NT2/D1 (cell line): ENCODE measurements at regions not wholly inside any gene's neighbourhood (a gene's known extent, or its start where the extent isn't known, plus 50 kb on each side); places are given as distances from the start of the nearest gene placed in this dataset.

Experiments
- SUZ12 ChIP-seq: IDR thresholded peaks from 2 replicates; pipeline ENCODE4 v1.6.1; 2011; ENCODE audit not compliant: insufficient read length, insufficient read depth; ENCODE audit errors: extremely low read depth
- YY1 ChIP-seq: IDR thresholded peaks from 2 replicates; pipeline ENCODE4 v1.6.1; 2011; ENCODE audit not compliant: insufficient read length, insufficient read depth
- ZNF274 ChIP-seq: IDR thresholded peaks from 2 replicates; pipeline ENCODE4 v1.6.1; 2011; ENCODE audit warnings: mild to moderate bottlenecking, low read depth, low read length

DNA sequence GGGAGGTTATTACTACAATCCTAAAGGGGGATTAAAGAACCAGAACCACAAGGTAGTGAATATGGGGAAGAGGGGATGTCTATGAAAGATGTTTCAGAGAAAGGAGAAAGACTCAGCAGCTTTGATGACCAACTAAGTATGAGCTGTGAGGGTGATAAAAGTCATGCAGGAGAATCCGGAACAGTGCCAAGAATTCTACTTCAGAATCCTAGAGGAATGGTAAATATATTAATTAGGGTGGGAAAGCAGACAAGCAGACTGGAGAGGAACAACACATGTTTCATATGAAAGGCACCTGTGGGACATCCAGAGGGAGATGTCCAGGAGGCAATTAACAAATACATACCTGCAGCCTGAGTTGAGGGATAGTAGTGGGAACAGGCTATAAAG, 642.2 kb upstream of the DIPK2B start:
- no peak for TF ChIP-seq ZNF274
- no peak for TF ChIP-seq SUZ12
- TF ChIP-seq YY1, result no peak
